Central memory CD8-positive, alpha-beta T cell (primary cell): ENCODE measurements at regions not wholly inside any gene's neighbourhood (a gene's known extent, or its start where the extent isn't known, plus 50 kb on each side); places are given as distances from the start of the nearest gene placed in this dataset.
"Not testable (repeated sequence)": the region's sequence is repeated elsewhere in the genome, so short reads cannot be mapped to it uniquely, and the experiment has no call there.

Experiments used
- ATAC-seq: fragments of 150-1000 bp; cut with Tn5 transposase; replicated peaks from 2 replicates; pipeline ENCODE4 v1.10.0; 2022; ENCODE audit warnings: mild to moderate bottlenecking, moderate FRiP score, moderate number of reproducible peaks; ENCODE audit not compliant: poor library complexity, severe bottlenecking; ENCODE audit errors: extremely low read depth
- DNase-seq, 2 donors: peaks; one replicate each; pipeline ENCODE4 v3.0.0; 2021; ENCODE audit warnings: low spot score in 2 of 2
- H3K27ac Mint-ChIP-seq: one replicate; pipeline ENCODE4 v1.8.0; 2022; ENCODE audit warnings: low read depth, mild to moderate bottlenecking, moderate library complexity, mixed read lengths
- H3K27me3 Mint-ChIP-seq: one replicate; pipeline ENCODE4 v1.8.0; 2022; ENCODE audit warnings: mixed read lengths
- H3K36me3 Mint-ChIP-seq: one replicate; pipeline ENCODE4 v1.8.0; 2022; ENCODE audit warnings: mild to moderate bottlenecking, moderate library complexity, mixed read lengths; ENCODE audit not compliant: insufficient read depth
- H3K4me1 Mint-ChIP-seq: one replicate; pipeline ENCODE4 v1.8.0; 2022; ENCODE audit warnings: mixed read lengths
- H3K4me3 Mint-ChIP-seq: one replicate; pipeline ENCODE4 v1.8.0; 2022; ENCODE audit warnings: mild to moderate bottlenecking, moderate library complexity, mixed read lengths
- H3K9me3 Mint-ChIP-seq: one replicate; pipeline ENCODE4 v1.8.0; 2022; ENCODE audit warnings: mixed read lengths

DNA sequence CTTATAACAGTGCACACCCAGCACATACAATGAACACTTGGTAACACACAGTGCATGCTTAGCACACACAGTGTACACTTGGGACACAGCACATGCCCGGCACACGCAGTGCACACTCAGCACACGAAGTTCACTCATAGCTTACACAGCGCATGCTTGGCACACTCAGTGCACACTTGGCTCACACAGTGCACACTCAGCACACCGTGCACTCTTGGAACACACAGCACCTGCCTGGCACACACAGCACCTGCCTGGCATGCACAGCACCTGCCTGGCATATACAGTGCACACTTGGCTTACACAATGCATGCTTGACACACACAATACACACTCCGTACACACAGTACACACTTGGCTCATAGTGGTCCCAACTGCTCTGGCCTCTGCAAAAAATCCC, 128.2 kb downstream of the GALR1 start:
- H3K27me3 Mint-ChIP-seq = peaks cover 44% of the 10 kb centered on the region
- ATAC-seq = no peak
- no peak overlapping the region for H3K4me3 Mint-ChIP-seq
- H3K36me3 Mint-ChIP-seq = no peaks in the 10 kb centered on the region
- no peaks in the 10 kb centered on the region for H3K9me3 Mint-ChIP-seq
- no peak for DNase-seq
- H3K27ac Mint-ChIP-seq = no peak overlapping the region
- H3K4me1 Mint-ChIP-seq = no peaks in the 10 kb centered on the region

DNA sequence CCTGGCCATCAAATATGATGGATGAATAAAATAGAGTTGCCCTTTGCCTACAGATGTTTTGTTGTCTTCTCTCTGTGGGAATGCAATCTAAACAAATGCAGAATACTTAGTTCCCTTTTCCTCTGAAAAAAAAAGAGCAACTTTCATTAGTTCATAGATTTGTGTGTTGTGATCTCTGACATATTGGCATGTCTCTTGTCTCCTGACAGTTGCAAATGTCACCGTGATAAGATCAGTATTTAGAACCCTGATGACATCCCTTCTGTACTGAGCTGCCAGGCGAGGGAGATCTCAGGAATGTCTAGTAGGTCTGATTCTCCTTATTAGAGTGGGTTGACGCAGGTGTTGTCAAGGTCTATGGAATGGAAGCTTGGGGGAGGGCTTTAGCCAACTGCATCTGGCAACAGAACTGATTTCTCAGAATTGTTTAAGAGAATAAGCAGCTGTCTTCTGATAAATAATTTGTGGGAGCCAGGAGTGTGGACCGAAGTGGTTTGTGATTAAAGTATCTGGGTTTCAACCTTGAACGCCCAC, 130.4 kb downstream of the GALR1 start:
- ATAC-seq (no peak), DNase-seq (no peak)
- Mint-ChIP-seq H3K27me3 (peaks cover 56% of the 10 kb centered on the region), H3K27ac (no peak overlapping the region), H3K9me3 (no peaks in the 10 kb centered on the region), H3K4me1 (no peaks in the 10 kb centered on the region), H3K4me3 (no peak overlapping the region), H3K36me3 (no peaks in the 10 kb centered on the region)

DNA sequence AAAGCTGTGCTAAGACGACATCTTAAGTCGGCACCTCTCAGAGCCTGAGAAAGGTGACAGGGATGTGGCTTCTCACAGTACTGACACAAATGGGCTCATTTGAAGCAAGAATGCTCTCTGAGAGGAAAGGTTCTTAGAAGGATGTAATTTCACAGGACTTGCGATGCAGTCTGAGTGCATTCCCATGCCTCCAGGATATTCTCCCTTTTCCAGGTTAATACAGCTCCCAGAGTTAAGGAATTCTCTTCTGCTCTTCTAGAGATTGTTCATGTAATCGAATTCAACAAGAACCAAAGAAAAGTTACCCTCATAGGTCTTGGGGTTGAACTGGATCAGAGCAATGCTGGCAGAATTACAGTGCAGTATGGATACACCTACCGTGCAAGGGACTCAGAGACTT, 131.0 kb downstream of the GALR1 start:
- ATAC-seq (no peak), DNase-seq (no peak)
- Mint-ChIP-seq H3K27me3 (peaks cover 56% of the 10 kb centered on the region), H3K27ac (no peak overlapping the region), H3K36me3 (peaks cover 1% of the 10 kb centered on the region), H3K4me3 (no peak overlapping the region), H3K4me1 (no peaks in the 10 kb centered on the region), H3K9me3 (no peaks in the 10 kb centered on the region)

DNA sequence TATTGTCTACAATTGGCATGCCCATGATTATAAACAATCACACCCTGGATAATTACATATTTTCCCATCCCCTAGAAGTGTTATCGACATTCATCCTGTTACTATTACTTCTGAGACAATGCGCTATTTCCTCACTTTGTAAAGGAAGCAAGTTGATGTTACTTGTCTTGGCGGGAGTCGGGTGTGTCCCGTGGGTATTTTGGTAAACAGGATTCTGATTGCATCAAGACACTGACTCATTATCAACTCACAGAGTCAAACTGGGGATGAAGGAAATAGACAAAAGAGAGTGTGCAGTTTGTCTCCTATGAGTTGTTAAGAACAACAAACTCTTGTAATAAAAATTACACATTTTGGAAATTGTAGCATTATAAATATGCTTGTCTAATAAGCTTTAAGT, 142.7 kb downstream of the GALR1 start:
- DNase-seq = no peak
- no peak for ATAC-seq
- Mint-ChIP-seq H3K4me1 (no peaks in the 10 kb centered on the region), H3K9me3 (no peaks in the 10 kb centered on the region), H3K36me3 (no peaks in the 10 kb centered on the region), H3K27me3 (peaks cover 54% of the 10 kb centered on the region), H3K4me3 (no peak overlapping the region), H3K27ac (no peak overlapping the region)

DNA sequence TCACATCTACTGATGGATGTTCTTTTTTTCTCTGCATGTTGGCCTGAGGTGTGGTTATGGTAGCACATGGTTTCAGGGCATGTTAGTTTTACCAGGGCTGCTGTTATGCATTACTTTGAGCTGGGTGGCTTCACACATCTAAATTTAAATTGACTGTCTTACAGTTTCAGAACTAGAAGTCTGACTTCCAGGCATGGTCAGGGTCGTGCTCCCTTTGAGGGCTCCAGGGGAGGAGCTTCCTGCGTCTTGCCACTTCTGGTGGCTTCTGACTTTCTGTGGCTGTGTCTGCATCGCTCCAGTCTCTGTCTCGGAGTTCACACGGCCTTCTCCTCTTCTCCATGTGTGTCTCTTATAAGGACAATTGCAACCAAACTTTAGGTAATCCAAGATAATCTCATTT, 143.9 kb downstream of the GALR1 start:
- no peak for DNase-seq

DNA sequence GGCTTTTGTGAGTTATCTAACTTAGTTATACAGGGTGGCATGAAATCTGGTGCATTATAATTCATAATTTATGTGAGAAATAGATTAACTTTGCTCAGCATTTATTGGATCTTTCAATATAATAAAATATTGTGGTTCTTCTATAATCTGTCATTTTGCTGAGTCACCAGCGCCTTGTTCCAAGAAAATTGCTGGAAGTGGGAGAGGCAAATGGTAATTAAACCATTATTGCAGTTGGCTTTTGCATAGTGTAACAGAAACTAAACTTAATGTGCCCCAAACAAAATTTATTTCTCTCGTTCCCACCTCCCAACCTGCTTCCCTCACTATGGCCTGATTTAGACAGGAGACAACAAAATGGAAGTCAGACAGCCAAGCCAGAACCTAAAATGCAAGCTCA, 146.3 kb downstream of the GALR1 start:
- no peaks in the 10 kb centered on the region for H3K36me3 Mint-ChIP-seq
- peaks cover 20% of the 10 kb centered on the region for H3K27me3 Mint-ChIP-seq
- H3K4me3 Mint-ChIP-seq = no peak overlapping the region
- no peaks in the 10 kb centered on the region for H3K4me1 Mint-ChIP-seq
- no peak for ATAC-seq
- no peak overlapping the region for H3K27ac Mint-ChIP-seq
- no peak for DNase-seq
- H3K9me3 Mint-ChIP-seq = no peaks in the 10 kb centered on the region

More for the DNA sequence above, 143.9 kb downstream of the GALR1 start:
- no peak for ATAC-seq
- H3K36me3 Mint-ChIP-seq = no peaks in the 10 kb centered on the region
- no peaks in the 10 kb centered on the region for H3K4me1 Mint-ChIP-seq
- no peaks in the 10 kb centered on the region for H3K9me3 Mint-ChIP-seq
- no peak overlapping the region for H3K27ac Mint-ChIP-seq
- H3K4me3 Mint-ChIP-seq = no peak overlapping the region
- H3K27me3 Mint-ChIP-seq = peaks cover 43% of the 10 kb centered on the region

- ATAC-seq (no peak), DNase-seq (no peak)
- Mint-ChIP-seq H3K27me3 (peaks cover 18% of the 10 kb centered on the region), H3K27ac (no peak overlapping the region), H3K4me3 (no peak overlapping the region), H3K9me3 (no peaks in the 10 kb centered on the region), H3K36me3 (no peaks in the 10 kb centered on the region), H3K4me1 (no peaks in the 10 kb centered on the region)
Measured at GRCh38 chr18:77397056-77397455, 147.4 kb downstream of the GALR1 start.

DNA sequence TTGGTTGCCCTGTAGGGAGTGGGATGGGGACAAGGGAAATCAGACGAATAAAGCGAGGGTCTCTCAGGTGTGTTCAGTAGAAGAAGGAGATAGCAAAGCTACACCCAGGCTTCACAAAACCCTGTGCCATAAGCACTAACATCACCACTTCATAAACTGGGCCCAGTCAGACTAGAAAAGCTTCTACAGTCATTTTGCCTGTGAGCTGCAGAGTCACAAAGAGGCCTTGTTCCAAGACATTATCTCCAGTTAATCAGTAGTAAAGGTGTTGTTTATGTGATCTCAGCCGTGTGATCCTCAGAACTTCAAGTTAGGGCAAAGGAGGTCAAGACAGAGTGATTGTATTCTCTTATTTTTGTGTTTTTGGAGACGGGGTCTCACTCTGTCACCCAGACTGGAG, 148.0 kb downstream of the GALR1 start:
- Mint-ChIP-seq H3K27ac (no peak overlapping the region), H3K27me3 (peaks cover 12% of the 10 kb centered on the region), H3K9me3 (no peaks in the 10 kb centered on the region), H3K4me1 (no peaks in the 10 kb centered on the region), H3K4me3 (no peak overlapping the region), H3K36me3 (no peaks in the 10 kb centered on the region)
- DNase-seq (no peak), ATAC-seq (no peak)

- H3K4me1 Mint-ChIP-seq = no peaks in the 10 kb centered on the region
- H3K4me3 Mint-ChIP-seq = no peak overlapping the region
- no peaks in the 10 kb centered on the region for H3K9me3 Mint-ChIP-seq
- ATAC-seq = no peak
- H3K27ac Mint-ChIP-seq = no peak overlapping the region
- no peaks in the 10 kb centered on the region for H3K36me3 Mint-ChIP-seq
- no peak for DNase-seq
- no peaks in the 10 kb centered on the region for H3K27me3 Mint-ChIP-seq
Measured at GRCh38 chr18:77400561-77400960, 150.9 kb downstream of the GALR1 start.

- no peak overlapping the region for H3K27ac Mint-ChIP-seq
- H3K4me3 Mint-ChIP-seq = no peak overlapping the region
- H3K4me1 Mint-ChIP-seq = no peaks in the 10 kb centered on the region
- H3K27me3 Mint-ChIP-seq = no peaks in the 10 kb centered on the region
- no peak for ATAC-seq
- H3K36me3 Mint-ChIP-seq = no peaks in the 10 kb centered on the region
- H3K9me3 Mint-ChIP-seq = no peaks in the 10 kb centered on the region
- DNase-seq = no peak
Measured at GRCh38 chr18:77401173-77401572, 151.5 kb downstream of the GALR1 start.

DNA sequence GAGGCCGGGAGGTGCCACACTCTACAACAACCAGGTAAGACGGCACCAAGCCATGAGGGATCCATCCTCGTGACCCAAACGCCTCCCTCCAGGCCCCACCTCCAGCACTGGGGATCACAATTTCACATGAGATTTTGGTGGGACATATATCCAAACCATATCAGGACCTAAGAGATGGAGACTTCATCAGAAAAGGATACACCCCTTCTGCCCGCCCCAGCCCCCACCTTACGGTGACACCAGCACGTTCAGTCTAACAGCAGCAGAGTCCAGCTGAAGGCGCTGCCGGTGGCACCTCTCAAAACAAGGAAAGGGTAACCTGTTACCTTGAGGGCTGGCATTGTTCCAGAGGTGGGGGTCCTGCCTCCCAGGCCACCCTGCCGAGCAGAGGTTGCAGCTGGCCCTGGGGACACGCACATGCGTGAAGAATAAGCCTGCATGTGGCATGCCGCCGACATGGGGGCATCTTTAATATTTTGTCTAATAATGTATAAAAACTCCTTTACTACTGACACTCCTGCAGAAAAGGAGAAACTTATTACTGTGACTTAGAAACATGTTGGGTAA, 154.4 kb downstream of the GALR1 start:
- Mint-ChIP-seq H3K4me1 (no peaks in the 10 kb centered on the region), H3K27ac (no peak overlapping the region), H3K9me3 (no peaks in the 10 kb centered on the region), H3K27me3 (no peaks in the 10 kb centered on the region), H3K4me3 (no peak overlapping the region), H3K36me3 (no peaks in the 10 kb centered on the region)
- ATAC-seq (no peak), DNase-seq (no peak)

DNA sequence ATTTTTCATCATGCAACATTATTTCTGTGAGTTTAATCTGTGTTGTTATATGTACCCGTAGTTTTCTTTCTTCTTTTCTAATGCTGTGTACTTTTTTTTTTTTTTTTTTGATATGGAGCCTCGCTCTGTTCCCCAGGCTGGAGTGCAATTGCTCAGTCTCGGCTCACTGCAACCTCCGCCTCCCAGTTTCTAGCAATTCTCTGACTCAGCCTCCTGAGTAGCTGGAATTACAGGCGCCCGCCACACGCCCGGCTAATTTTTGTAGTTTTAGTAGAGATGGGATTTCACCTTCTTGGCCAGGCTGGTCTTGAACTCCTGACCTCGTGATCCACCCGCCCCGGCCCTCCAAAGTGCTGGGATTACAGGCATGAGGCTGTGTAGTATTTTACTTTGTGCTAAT, 155.4 kb downstream of the GALR1 start:
- no peak for DNase-seq
- H3K4me1 Mint-ChIP-seq = no peaks in the 10 kb centered on the region
- H3K9me3 Mint-ChIP-seq = no peaks in the 10 kb centered on the region
- no peaks in the 10 kb centered on the region for H3K36me3 Mint-ChIP-seq
- no peaks in the 10 kb centered on the region for H3K27me3 Mint-ChIP-seq
- ATAC-seq = no peak
- no peak overlapping the region for H3K4me3 Mint-ChIP-seq
- H3K27ac Mint-ChIP-seq = no peak overlapping the region

DNA sequence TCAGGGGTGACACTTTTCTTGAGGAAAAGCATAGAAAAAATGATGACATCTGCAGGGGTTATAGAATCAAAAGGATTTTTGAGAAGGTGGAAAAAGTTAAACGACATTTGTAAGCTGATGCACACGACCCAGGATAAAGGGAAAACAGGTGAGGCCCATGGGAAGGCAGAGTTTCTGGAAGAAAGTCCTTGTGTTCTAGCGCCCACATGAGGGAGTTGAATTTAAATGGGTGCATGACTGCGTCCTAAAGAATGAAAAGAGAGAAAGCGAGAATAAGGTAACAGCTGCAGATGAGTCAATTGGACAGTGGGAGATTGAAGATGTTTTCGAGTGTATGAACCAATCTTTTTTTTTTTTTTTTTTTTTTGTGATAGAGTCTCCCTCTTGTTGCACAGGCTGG, 158.1 kb downstream of the GALR1 start:
- no peak for ATAC-seq
- Mint-ChIP-seq H3K27me3 (no peaks in the 10 kb centered on the region), H3K36me3 (no peaks in the 10 kb centered on the region), H3K27ac (no peak overlapping the region), H3K9me3 (no peaks in the 10 kb centered on the region), H3K4me3 (no peak overlapping the region), H3K4me1 (no peaks in the 10 kb centered on the region)
- DNase-seq = no peak

DNA sequence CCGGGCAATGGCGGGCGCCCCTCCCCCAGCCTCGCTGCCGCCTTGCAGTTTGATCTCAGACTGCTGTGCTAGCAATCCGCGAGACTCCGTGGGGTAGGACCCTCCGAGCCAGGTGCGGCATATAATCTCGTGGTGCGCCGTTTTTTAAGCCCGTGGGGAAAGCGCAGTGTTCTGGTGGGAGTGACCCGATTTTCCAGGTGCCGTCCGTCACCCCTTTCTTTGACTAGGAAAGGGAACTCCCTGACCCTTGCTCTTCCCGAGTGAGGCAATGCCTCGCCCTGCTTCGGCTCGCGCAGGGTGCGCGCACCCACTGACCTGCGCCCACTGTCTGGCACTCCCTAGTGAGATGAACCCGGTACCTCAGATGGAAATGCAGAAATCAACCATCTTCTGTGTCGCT, 171.9 kb downstream of the GALR1 start:
- not testable (repeated sequence) for H3K9me3 Mint-ChIP-seq, H3K36me3 Mint-ChIP-seq, ATAC-seq, H3K27ac Mint-ChIP-seq, H3K4me1 Mint-ChIP-seq, DNase-seq, H3K4me3 Mint-ChIP-seq
- peaks cover 32% of the 10 kb centered on the region for H3K27me3 Mint-ChIP-seq
